ENCODE measurements at regions not wholly inside any gene's neighbourhood (a gene's known extent, or its start where the extent isn't known, plus 50 kb on each side); places are given as distances from the start of the nearest gene placed in this dataset.

DNA sequence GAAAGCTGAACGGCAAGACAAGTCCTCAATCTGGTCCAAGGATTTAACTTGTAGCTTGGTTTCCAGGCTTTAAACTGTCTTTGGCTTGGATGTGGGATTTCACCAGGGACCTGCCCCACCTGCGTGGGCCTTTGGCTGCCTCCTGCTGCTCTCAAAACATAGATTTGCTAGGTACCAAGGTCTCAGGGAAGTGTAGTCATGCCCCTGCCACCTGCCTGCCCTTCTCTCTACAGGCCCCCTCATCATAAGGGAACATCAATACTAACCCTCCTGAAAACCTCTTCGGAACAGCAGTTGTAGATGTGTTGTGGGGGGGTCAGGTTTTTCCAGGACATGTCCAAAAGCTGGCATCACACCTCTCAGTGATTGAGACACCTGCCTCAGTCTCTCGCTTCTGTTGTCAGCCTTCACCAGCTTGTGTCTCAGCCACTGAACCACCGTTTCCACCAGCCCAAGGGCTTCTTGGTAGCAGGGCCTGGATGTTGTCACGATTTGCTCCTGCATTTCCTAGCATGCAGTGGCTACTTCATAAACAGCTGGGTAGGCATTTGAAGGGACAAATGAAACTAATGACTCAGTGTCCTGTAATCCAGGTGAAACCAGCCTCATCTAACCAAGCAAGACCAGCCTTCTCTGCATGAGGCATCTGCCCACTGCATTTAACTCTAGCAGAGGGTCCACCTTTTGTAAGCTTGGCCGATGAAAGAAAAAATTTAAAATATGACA is 141.6 kb upstream of the THBS2 start:
- intact Hi-C loops (cut with micrococcal nuclease) = no loop called here
- Histone ChIP-seq H3K36me3 (ENCODE audit: control insufficient read depth in 2 of 2, extremely low read depth in 1 of 2, insufficient read depth in 2 of 2, low read length in 2 of 2) (no peaks in the 10 kb centered on the region), H3K27me3 (ENCODE audit: control insufficient read depth in 2 of 2, insufficient read depth in 2 of 2, low read length in 2 of 2) (no peaks in the 10 kb centered on the region), H2AFZ (ENCODE audit: low read depth, low read length) (no peak overlapping the region), H3K79me2 (ENCODE audit: control insufficient read depth, insufficient read depth, low read length) (no peaks in the 10 kb centered on the region), H3K4me1 (ENCODE audit: control insufficient read depth, extremely low read depth, insufficient read depth, low read length) (no peaks in the 10 kb centered on the region), H3K9me3 (replicated peaks; ENCODE audit: control insufficient read depth, insufficient read depth, low read length) (peaks cover 1% of the 10 kb centered on the region), H3K4me2 (ENCODE audit: insufficient read depth, low read length) (no peak overlapping the region), H3K9me1 (replicated peaks; ENCODE audit: control insufficient read depth, extremely low read depth, insufficient read depth, low read length) (no peaks in the 10 kb centered on the region), H3K4me3 (replicated peaks in 1 of 3; ENCODE audit: insufficient read depth in 1 of 3, low read depth in 1 of 3, low read length in 3 of 3) (no peak overlapping the region), H3K27ac (ENCODE audit: insufficient read depth, low read depth, low read length) (no peak overlapping the region), H4K20me1 (replicated peaks; ENCODE audit: control insufficient read depth, extremely low read depth, insufficient read depth, low read length) (no peaks in the 10 kb centered on the region), H3K9ac (replicated peaks; ENCODE audit: extremely low read depth, insufficient read depth, low read length) (no peak overlapping the region)
- TF ChIP-seq MAX (IDR thresholded peaks at IDR 0.05; ENCODE audit: insufficient read depth, insufficient read length) (no peak), POLR2AphosphoS5 (IDR thresholded peaks at IDR 0.05; ENCODE audit: insufficient read depth, low read depth, low read length) (no peak), CTCF (IDR thresholded peaks at IDR 0.05; ENCODE audit: extremely low read depth in 1 of 2, insufficient read depth in 1 of 2, low read depth in 1 of 2, low read length in 2 of 2) (no peak), JUN (IDR thresholded peaks at IDR 0.05; ENCODE audit: borderline replicate concordance, insufficient read depth, insufficient read length, low read depth) (no peak), EZH2 (IDR thresholded peaks at IDR 0.05; ENCODE audit: borderline replicate concordance, low read depth, low read length, severe bottlenecking) (no peak), MYC (IDR thresholded peaks at IDR 0.05; ENCODE audit: low read depth, low read length) (no peak), GATA2 (IDR thresholded peaks at IDR 0.05; ENCODE audit: insufficient read depth, insufficient read length, low read depth, low read length) (no peak), FOS (IDR thresholded peaks at IDR 0.05; ENCODE audit: borderline replicate concordance, insufficient read depth, low read length) (no peak), POLR2A (IDR thresholded peaks at IDR 0.05; ENCODE audit: low read depth, low read length) (no peak)
- FAIRE-seq = no peak
- dilution Hi-C loops (cut with MboI; ENCODE audit: extremely low pct_ligation_motif_present, low sequenced_read_pairs) = no loop called here
- ChIA-PET CTCF (no interaction called here), POLR2A (no interaction called here)
- no TSS peak for BruUV-seq (replicated peaks)
- DNase-seq (ENCODE audit: low read depth, low spot score) = no peak

Measured in endothelial cell of umbilical vein (primary cell).